GM12878 (cell line): ENCODE measurements at regions not wholly inside any gene's neighbourhood (a gene's known extent, or its start where the extent isn't known, plus 50 kb on each side); places are given as distances from the start of the nearest gene placed in this dataset.

Experiments used
- BCL11A ChIP-seq: IDR thresholded peaks from 2 replicates; pipeline ENCODE4 v1.6.1; 2011; ENCODE audit warnings: low read depth, low read length
- EP300 ChIP-seq, 2 experiments: fragments of 150-350 bp in 1 of 2; IDR thresholded peaks; 2 replicates each; pipeline ENCODE4 v1.6.1; 2011 to 2012; ENCODE audit warnings: low read depth in 2 of 2, low read length in 2 of 2, borderline replicate concordance in 1 of 2, improper control_type of control experiment in 1 of 2, inconsistent platforms in 1 of 2; ENCODE audit not compliant: control insufficient read depth in 1 of 2
- ETV6 ChIP-seq, 2 experiments: fragments of 450-650 bp in 1 of 2; IDR thresholded peaks in 1 of 2; conservative IDR thresholded peaks in 1 of 2; 2 replicates each; pipeline ENCODE4 v1.6.1; 2014; ENCODE audit warnings: antibody characterized with exemption in 1 of 2, borderline replicate concordance in 1 of 2, low read depth in 1 of 2, mild to moderate bottlenecking in 1 of 2, moderate library complexity in 1 of 2
- HDGF ChIP-seq: fragments of 450-650 bp; IDR thresholded peaks from 2 replicates; pipeline ENCODE4 v1.6.1; 2016; ENCODE audit warnings: antibody characterized with exemption
- KAT2A ChIP-seq: conservative IDR thresholded peaks from 2 replicates; pipeline ENCODE4 v1.6.1; 2011; ENCODE audit warnings: low read depth, low read length; ENCODE audit not compliant: control insufficient read depth
- POLR2A ChIP-seq: IDR thresholded peaks from 2 replicates; pipeline ENCODE4 v1.6.1; 2011; ENCODE audit warnings: low read depth, mild to moderate bottlenecking, low read length
- POLR2AphosphoS5 ChIP-seq: IDR thresholded peaks from 2 replicates; pipeline ENCODE4 v1.6.1; 2011; ENCODE audit warnings: mild to moderate bottlenecking, low read length, inconsistent platforms
- RFX5 ChIP-seq: IDR thresholded peaks from 2 replicates; pipeline ENCODE4 v1.6.1; 2011; ENCODE audit warnings: low read depth, low read length, improper control_type of control experiment
- SIN3A ChIP-seq: IDR thresholded peaks from 2 replicates; pipeline ENCODE4 v1.6.1; 2012; ENCODE audit warnings: low read depth, low read length, improper control_type of control experiment
- TF ChIP-seq, protein P1 (sequence below), 3 experiments: IDR thresholded peaks in 2 of 3; conservative IDR thresholded peaks in 1 of 3; 2 replicates each; pipeline ENCODE4 v1.5.1; 2011; ENCODE audit warnings: low read depth in 3 of 3, low read length in 3 of 3, mild to moderate bottlenecking in 3 of 3, control low read depth in 2 of 3, moderate library complexity in 2 of 3, inconsistent platforms in 1 of 3, mixed read lengths in 1 of 3; ENCODE audit not compliant: control insufficient read depth in 2 of 3, insufficient read depth in 1 of 3; ENCODE audit errors: extremely low read depth in 1 of 3
- TF ChIP-seq, protein P2 (sequence below): IDR thresholded peaks from 2 replicates; pipeline ENCODE4 v1.6.1; 2011; ENCODE audit warnings: low read depth, mild to moderate bottlenecking, low read length, moderate library complexity, borderline replicate concordance; ENCODE audit errors: extremely low read depth
- TF ChIP-seq, protein P3 (sequence below): fragments of 450-650 bp; conservative IDR thresholded peaks from 2 replicates; pipeline ENCODE4 v1.6.1; 2017; ENCODE audit warnings: mild to moderate bottlenecking, moderate library complexity

DNA sequence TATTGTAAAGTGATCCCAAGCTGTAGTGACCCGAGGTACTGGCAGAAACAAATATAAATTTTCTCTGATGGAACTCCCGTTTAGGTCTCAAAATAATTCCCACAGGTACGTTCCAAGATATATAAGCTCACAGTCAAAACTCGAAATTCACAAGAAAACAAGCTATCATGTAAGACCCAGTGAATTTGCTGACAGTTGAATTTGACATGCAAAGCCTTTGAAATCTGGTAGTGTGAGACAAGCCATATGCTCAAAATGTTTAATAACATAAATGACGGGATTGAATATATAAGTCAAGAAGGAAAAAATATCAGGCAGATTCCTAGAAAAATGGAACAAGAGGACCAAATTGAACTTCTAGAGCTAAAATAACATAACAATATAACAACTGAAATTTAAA, 252.8 kb downstream of the TMA16 start:
- TF ChIP-seq RFX5 = no peak
- TF ChIP-seq EP300 (IDR thresholded peaks at IDR 0.05; ENCODE audit: borderline replicate concordance in 1 of 2, control insufficient read depth in 1 of 2, low read depth in 2 of 2, low read length in 2 of 2) = no peak
- TF ChIP-seq, protein P1, sequence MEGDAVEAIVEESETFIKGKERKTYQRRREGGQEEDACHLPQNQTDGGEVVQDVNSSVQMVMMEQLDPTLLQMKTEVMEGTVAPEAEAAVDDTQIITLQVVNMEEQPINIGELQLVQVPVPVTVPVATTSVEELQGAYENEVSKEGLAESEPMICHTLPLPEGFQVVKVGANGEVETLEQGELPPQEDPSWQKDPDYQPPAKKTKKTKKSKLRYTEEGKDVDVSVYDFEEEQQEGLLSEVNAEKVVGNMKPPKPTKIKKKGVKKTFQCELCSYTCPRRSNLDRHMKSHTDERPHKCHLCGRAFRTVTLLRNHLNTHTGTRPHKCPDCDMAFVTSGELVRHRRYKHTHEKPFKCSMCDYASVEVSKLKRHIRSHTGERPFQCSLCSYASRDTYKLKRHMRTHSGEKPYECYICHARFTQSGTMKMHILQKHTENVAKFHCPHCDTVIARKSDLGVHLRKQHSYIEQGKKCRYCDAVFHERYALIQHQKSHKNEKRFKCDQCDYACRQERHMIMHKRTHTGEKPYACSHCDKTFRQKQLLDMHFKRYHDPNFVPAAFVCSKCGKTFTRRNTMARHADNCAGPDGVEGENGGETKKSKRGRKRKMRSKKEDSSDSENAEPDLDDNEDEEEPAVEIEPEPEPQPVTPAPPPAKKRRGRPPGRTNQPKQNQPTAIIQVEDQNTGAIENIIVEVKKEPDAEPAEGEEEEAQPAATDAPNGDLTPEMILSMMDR (IDR thresholded peaks at IDR 0.05 in 2 of 3, conservative IDR thresholded peaks at IDR 0.05 in 1 of 3; ENCODE audit: control insufficient read depth in 2 of 3, extremely low read depth in 1 of 3, insufficient read depth in 1 of 3, low read depth in 3 of 3, low read length in 3 of 3) = no peak
- TF ChIP-seq, protein P2, sequence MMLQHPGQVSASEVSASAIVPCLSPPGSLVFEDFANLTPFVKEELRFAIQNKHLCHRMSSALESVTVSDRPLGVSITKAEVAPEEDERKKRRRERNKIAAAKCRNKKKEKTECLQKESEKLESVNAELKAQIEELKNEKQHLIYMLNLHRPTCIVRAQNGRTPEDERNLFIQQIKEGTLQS = no peak
- TF ChIP-seq HDGF = no peak
- no peak for TF ChIP-seq BCL11A
- TF ChIP-seq POLR2A = no peak
- no peak for TF ChIP-seq POLR2AphosphoS5
- no peak for TF ChIP-seq ETV6 (conservative IDR thresholded peaks at IDR 0.05 in 1 of 2, IDR thresholded peaks at IDR 0.05 in 1 of 2; ENCODE audit: borderline replicate concordance in 1 of 2, low read depth in 1 of 2)
- TF ChIP-seq KAT2A = no peak
- no peak for TF ChIP-seq SIN3A
- TF ChIP-seq, protein P3, sequence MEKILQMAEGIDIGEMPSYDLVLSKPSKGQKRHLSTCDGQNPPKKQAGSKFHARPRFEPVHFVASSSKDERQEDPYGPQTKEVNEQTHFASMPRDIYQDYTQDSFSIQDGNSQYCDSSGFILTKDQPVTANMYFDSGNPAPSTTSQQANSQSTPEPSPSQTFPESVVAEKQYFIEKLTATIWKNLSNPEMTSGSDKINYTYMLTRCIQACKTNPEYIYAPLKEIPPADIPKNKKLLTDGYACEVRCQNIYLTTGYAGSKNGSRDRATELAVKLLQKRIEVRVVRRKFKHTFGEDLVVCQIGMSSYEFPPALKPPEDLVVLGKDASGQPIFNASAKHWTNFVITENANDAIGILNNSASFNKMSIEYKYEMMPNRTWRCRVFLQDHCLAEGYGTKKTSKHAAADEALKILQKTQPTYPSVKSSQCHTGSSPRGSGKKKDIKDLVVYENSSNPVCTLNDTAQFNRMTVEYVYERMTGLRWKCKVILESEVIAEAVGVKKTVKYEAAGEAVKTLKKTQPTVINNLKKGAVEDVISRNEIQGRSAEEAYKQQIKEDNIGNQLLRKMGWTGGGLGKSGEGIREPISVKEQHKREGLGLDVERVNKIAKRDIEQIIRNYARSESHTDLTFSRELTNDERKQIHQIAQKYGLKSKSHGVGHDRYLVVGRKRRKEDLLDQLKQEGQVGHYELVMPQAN = no peak
